ENCODE measurements at regions not wholly inside any gene's neighbourhood (a gene's known extent, or its start where the extent isn't known, plus 50 kb on each side); places are given as distances from the start of the nearest gene placed in this dataset.

- TF ChIP-seq YY1 (IDR thresholded peaks at IDR 0.05; ENCODE audit: borderline replicate concordance in 1 of 3, control insufficient read depth in 1 of 3, extremely low read depth in 1 of 3, insufficient read depth in 3 of 3, insufficient read length in 1 of 3, insufficient replicate concordance in 2 of 3, low read depth in 1 of 3, low read length in 2 of 3) (no peak), KDM4B (IDR thresholded peaks at IDR 0.05; ENCODE audit: borderline replicate concordance in 2 of 2, low read depth in 1 of 2) (no peak), KAT8 (IDR thresholded peaks at IDR 0.05; ENCODE audit: low read depth) (no peak), CREB1 (IDR thresholded peaks at IDR 0.05) (no peak), CREB1 (CRISPR knock-in tag; IDR thresholded peaks at IDR 0.05) (no peak), KLF10 (CRISPR knock-in tag; IDR thresholded peaks at IDR 0.05) (no peak), REST (IDR thresholded peaks at IDR 0.05; ENCODE audit: borderline replicate concordance) (no peak), REST (CRISPR knock-in tag; IDR thresholded peaks at IDR 0.05; ENCODE audit: low read depth) (no peak), ZNF24 (IDR thresholded peaks at IDR 0.05) (no peak), SIN3A (IDR thresholded peaks at IDR 0.05; ENCODE audit: borderline replicate concordance in 2 of 2, control insufficient read depth in 1 of 2, low read depth in 2 of 2, low read length in 2 of 2) (no peak), USF1 (CRISPR knock-in tag; IDR thresholded peaks at IDR 0.05) (no peak), SMAD1 (IDR thresholded peaks at IDR 0.05; ENCODE audit: low read depth, low read length, partially characterized antibody) (no peak), MEF2A (IDR thresholded peaks at IDR 0.05; ENCODE audit: control insufficient read depth, low read depth, low read length) (no peak)
Measured at GRCh38 chr2:149679286-149679685, 91.7 kb upstream of the MMADHC start.

All from K562 (cell line).